OCI-LY1 (cell line): ENCODE measurements at regions not wholly inside any gene's neighbourhood (a gene's known extent, or its start where the extent isn't known, plus 50 kb on each side); places are given as distances from the start of the nearest gene placed in this dataset.

ENCODE experiments used
- CTCF ChIP-seq: fragments of 200-600 bp; sonication (generic), shearing (Covaris generic); IDR thresholded peaks from 2 replicates; pipeline ENCODE4 v1.5.1; 2017; ENCODE audit warnings: mild to moderate bottlenecking, antibody characterized with exemption, low read length, moderate library complexity, mixed read lengths
- EZH2 ChIP-seq: fragments of 200-600 bp; sonication (generic), shearing (Covaris generic); IDR thresholded peaks from 2 replicates; pipeline ENCODE4 v1.8.0; 2017; ENCODE audit warnings: borderline replicate concordance, mixed run types, mild to moderate bottlenecking, antibody characterized with exemption, low read length, moderate library complexity, mixed read lengths

DNA sequence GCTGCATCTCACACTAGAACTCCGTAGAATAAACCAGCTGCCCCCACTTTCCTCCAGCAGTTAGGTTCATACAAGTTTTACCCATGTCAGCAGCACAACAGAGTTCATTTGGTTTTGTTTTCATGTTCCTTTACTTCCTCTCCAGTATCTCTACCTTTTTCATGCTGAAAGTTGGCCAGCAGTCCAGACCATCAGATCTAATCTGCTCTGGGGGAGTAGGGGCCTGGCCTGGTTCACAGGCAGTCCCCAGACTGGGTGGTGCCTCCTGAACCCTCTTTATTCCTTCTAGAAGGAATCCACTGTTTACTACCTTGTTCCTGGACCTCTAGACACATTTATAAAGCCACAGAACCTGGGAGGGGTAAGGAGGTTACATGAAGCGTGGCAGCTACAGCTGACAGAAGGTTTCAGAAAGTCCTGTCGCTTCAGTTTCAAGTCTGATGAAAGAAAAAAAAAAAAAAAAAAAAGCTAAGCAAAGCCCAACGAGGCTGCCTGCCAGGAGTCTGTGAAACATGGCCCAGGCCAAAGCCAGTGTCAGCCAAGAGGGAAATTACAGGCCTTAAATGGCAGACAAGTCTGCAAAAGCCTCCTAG is 184.6 kb upstream of the JUN start:
- TF ChIP-seq CTCF (no peak), EZH2 (no peak)
